ENCODE measurements at regions not wholly inside any gene's neighbourhood (a gene's known extent, or its start where the extent isn't known, plus 50 kb on each side); places are given as distances from the start of the nearest gene placed in this dataset.
"Not testable (repeated sequence)": the region's sequence is repeated elsewhere in the genome, so short reads cannot be mapped to it uniquely, and the experiment has no call there.

- H3K27ac ChIP-seq (ENCODE audit: low read depth, low read length), result no peak overlapping the region
- no peaks in the 10 kb centered on the region for H3K27me3 ChIP-seq (ENCODE audit: control insufficient read depth, insufficient read depth, low read length)
- TF ChIP-seq CTCF (IDR thresholded peaks at IDR 0.05; ENCODE audit: low read depth, low read length), result no peak
- no peaks in the 10 kb centered on the region; the same call in 1 of the 2 replicates for H3K9me3 ChIP-seq (ENCODE audit: control insufficient read depth, insufficient read depth, low read length)
- DNase-seq (ENCODE audit: low read depth, low spot score), result no peak
- ChIA-PET POLR2A (no interaction called here), CTCF (no interaction called here)
- H3K4me3 ChIP-seq (ENCODE audit: low read depth, low read length), result no peak overlapping the region
Measured at GRCh38 chr11:109668973-109669634, 247.1 kb downstream of the C11orf87 start.

- TF ChIP-seq CTCF (IDR thresholded peaks at IDR 0.05; ENCODE audit: low read depth, low read length), result no peak
- no peak overlapping the region for H3K4me3 ChIP-seq (ENCODE audit: low read depth, low read length)
- POLR2A ChIA-PET, result no interaction called here
- H3K9me3 ChIP-seq (ENCODE audit: control insufficient read depth, insufficient read depth, low read length), result no peaks in the 10 kb centered on the region
- H3K27me3 ChIP-seq (ENCODE audit: control insufficient read depth, insufficient read depth, low read length), result no peaks in the 10 kb centered on the region
- no peak overlapping the region for H3K27ac ChIP-seq (ENCODE audit: low read depth, low read length)
- no peak for DNase-seq (ENCODE audit: low read depth, low spot score)
- CTCF ChIA-PET, result no interaction called here
Measured at GRCh38 chr11:109677231-109677630, 255.2 kb downstream of the C11orf87 start.

GRCh38 chr11:109677876-109678275, 255.9 kb downstream of the C11orf87 start:
- no peak overlapping the region for H3K27ac ChIP-seq (ENCODE audit: low read depth, low read length)
- ChIA-PET CTCF (no interaction called here), POLR2A (no interaction called here)
- H3K9me3 ChIP-seq (ENCODE audit: control insufficient read depth, insufficient read depth, low read length), result no peaks in the 10 kb centered on the region
- no peak for DNase-seq (ENCODE audit: low read depth, low spot score)
- H3K4me3 ChIP-seq (ENCODE audit: low read depth, low read length), result no peak overlapping the region
- no peaks in the 10 kb centered on the region for H3K27me3 ChIP-seq (ENCODE audit: control insufficient read depth, insufficient read depth, low read length)
- no peak for TF ChIP-seq CTCF (IDR thresholded peaks at IDR 0.05; ENCODE audit: low read depth, low read length)

GRCh38 chr11:109680127-109680526, 258.1 kb downstream of the C11orf87 start:
- H3K27ac ChIP-seq (ENCODE audit: low read depth, low read length), result no peak overlapping the region
- no peak for DNase-seq (ENCODE audit: low read depth, low spot score)
- H3K9me3 ChIP-seq (ENCODE audit: control insufficient read depth, insufficient read depth, low read length), result no peaks in the 10 kb centered on the region
- no peak overlapping the region for H3K4me3 ChIP-seq (ENCODE audit: low read depth, low read length)
- ChIA-PET POLR2A (no interaction called here), CTCF (interaction anchor here (1.3 kb wide), 1 partner anchor 17 kb away, joined by 4 read pairs; no protein-coding TSS in a partner anchor)
- no peak for TF ChIP-seq CTCF (IDR thresholded peaks at IDR 0.05; ENCODE audit: low read depth, low read length)
- no peaks in the 10 kb centered on the region for H3K27me3 ChIP-seq (ENCODE audit: control insufficient read depth, insufficient read depth, low read length)

GRCh38 chr11:109682788-109683187, 260.8 kb downstream of the C11orf87 start:
- DNase-seq (ENCODE audit: low read depth, low spot score); H3K27me3 ChIP-seq (ENCODE audit: control insufficient read depth, insufficient read depth, low read length); POLR2A ChIA-PET; H3K9me3 ChIP-seq (ENCODE audit: control insufficient read depth, insufficient read depth, low read length); H3K27ac ChIP-seq (ENCODE audit: low read depth, low read length); H3K4me3 ChIP-seq (ENCODE audit: low read depth, low read length): not testable (repeated sequence)
- CTCF ChIA-PET, result interaction anchor here (1.5 kb wide), 1 partner anchor 15 kb away, joined by 4 read pairs; no protein-coding TSS in a partner anchor
